H9 (cell line): ENCODE measurements at regions not wholly inside any gene's neighbourhood (a gene's known extent, or its start where the extent isn't known, plus 50 kb on each side); places are given as distances from the start of the nearest gene placed in this dataset.

Experiments
- DNase-seq: peaks from one replicate; pipeline ENCODE4 v3.0.0-alpha.2; 2017
- H2AFZ ChIP-seq: one replicate; pipeline ENCODE4 v1.6.1; 2013; ENCODE audit warnings: mild to moderate bottlenecking, low read length, control low read depth, moderate library complexity
- H2AK5ac ChIP-seq: 2 replicates; pipeline ENCODE4 v1.6.1; 2013; ENCODE audit warnings: low read length, control low read depth, mixed read lengths; ENCODE audit not compliant: insufficient read length
- H2BK120ac ChIP-seq: one replicate; pipeline ENCODE4 v1.6.1; 2013; ENCODE audit warnings: low read depth, mild to moderate bottlenecking, low read length, control low read depth, inconsistent platforms; ENCODE audit not compliant: poor library complexity, severe bottlenecking
- H2BK12ac ChIP-seq: 2 replicates; pipeline ENCODE4 v1.6.1; 2013; ENCODE audit warnings: low read length, control low read depth, mixed read lengths, low read depth; ENCODE audit not compliant: insufficient read length
- H2BK15ac ChIP-seq: 2 replicates; pipeline ENCODE4 v1.6.1; 2013; ENCODE audit warnings: low read depth, low read length, control low read depth
- H2BK20ac ChIP-seq: one replicate; pipeline ENCODE4 v1.6.1; 2013; ENCODE audit warnings: low read depth, mild to moderate bottlenecking, low read length, control low read depth, inconsistent platforms; ENCODE audit not compliant: poor library complexity, severe bottlenecking
- H2BK5ac ChIP-seq: 2 replicates; pipeline ENCODE4 v1.6.1; 2013; ENCODE audit warnings: low read length, control low read depth, mixed read lengths; ENCODE audit not compliant: insufficient read length
- H3K14ac ChIP-seq: 2 replicates; pipeline ENCODE4 v1.6.1; 2013; ENCODE audit warnings: low read length, control low read depth; ENCODE audit not compliant: insufficient read depth
- H3K18ac ChIP-seq: 2 replicates; pipeline ENCODE4 v1.6.1; 2013; ENCODE audit warnings: low read depth, mild to moderate bottlenecking, mixed read lengths, low read length, control low read depth; ENCODE audit not compliant: insufficient read length
- H3K23ac ChIP-seq: 2 replicates; pipeline ENCODE4 v1.6.1; 2013; ENCODE audit warnings: low read length, control low read depth, mixed read lengths, low read depth; ENCODE audit not compliant: insufficient read length
- H3K23me2 ChIP-seq: 2 replicates; pipeline ENCODE4 v1.6.1; 2013; ENCODE audit warnings: low read depth, mild to moderate bottlenecking, mixed read lengths, low read length, control low read depth; ENCODE audit not compliant: insufficient read length, poor library complexity, severe bottlenecking
- H3K27ac ChIP-seq: 2 replicates; pipeline ENCODE4 v1.5.1; 2013; ENCODE audit warnings: low read length, control low read depth, mixed read lengths, low read depth; ENCODE audit not compliant: insufficient read length
- H3K27me3 ChIP-seq: 2 replicates; pipeline ENCODE4 v1.6.1; 2013; ENCODE audit warnings: low read length, control low read depth, inconsistent platforms; ENCODE audit not compliant: insufficient read depth
- H3K4ac ChIP-seq: 2 replicates; pipeline ENCODE4 v1.6.1; 2013; ENCODE audit warnings: low read depth, mild to moderate bottlenecking, control low read depth, inconsistent platforms, low read length, moderate library complexity
- H3K4me1 ChIP-seq: 2 replicates; pipeline ENCODE4 v1.6.1; 2013; ENCODE audit warnings: low read length, control low read depth, inconsistent platforms; ENCODE audit not compliant: insufficient read depth
- H3K4me2 ChIP-seq: 2 replicates; pipeline ENCODE4 v1.6.1; 2013; ENCODE audit warnings: low read length, control low read depth, mixed read lengths; ENCODE audit not compliant: insufficient read length, insufficient read depth
- H3K56ac ChIP-seq: 2 replicates; pipeline ENCODE4 v1.6.1; 2013; ENCODE audit warnings: low read depth, mild to moderate bottlenecking, mixed read lengths, low read length, control low read depth; ENCODE audit not compliant: insufficient read length
- H3K79me1 ChIP-seq: 2 replicates; pipeline ENCODE4 v1.6.1; 2013; ENCODE audit warnings: low read depth, mild to moderate bottlenecking, moderate library complexity, low read length, control low read depth, inconsistent platforms; ENCODE audit not compliant: insufficient read depth, poor library complexity, severe bottlenecking
- H3K79me2 ChIP-seq: 2 replicates; pipeline ENCODE4 v1.6.1; 2013; ENCODE audit warnings: low read length, control low read depth, inconsistent platforms; ENCODE audit not compliant: insufficient read depth
- H3K9ac ChIP-seq: 2 replicates; pipeline ENCODE4 v1.6.1; 2013; ENCODE audit warnings: low read length, control low read depth, mixed read lengths; ENCODE audit not compliant: insufficient read length; ENCODE audit errors: extremely low read depth
- H3K9me3 ChIP-seq: one replicate; pipeline ENCODE4 v1.6.1; 2013; ENCODE audit warnings: low read depth, low read length, inconsistent platforms; ENCODE audit not compliant: control insufficient read depth
- H3T11ph ChIP-seq: one replicate; pipeline ENCODE4 v1.6.1; 2013; ENCODE audit warnings: mild to moderate bottlenecking, low read length, control low read depth, inconsistent platforms
- H4K20me1 ChIP-seq: one replicate; pipeline ENCODE4 v1.6.1; 2013; ENCODE audit not compliant: control insufficient read depth, insufficient read length, insufficient read depth
- H4K5ac ChIP-seq: 2 replicates; pipeline ENCODE4 v1.6.1; 2013; ENCODE audit warnings: low read depth, mild to moderate bottlenecking, mixed read lengths, low read length, control low read depth; ENCODE audit not compliant: insufficient read length
- H4K8ac ChIP-seq: replicated peaks from 2 replicates; pipeline ENCODE4 v1.6.1; 2013; ENCODE audit warnings: low read length, control low read depth, mixed read lengths, low read depth; ENCODE audit not compliant: insufficient read length
- H4K91ac ChIP-seq: 2 replicates; pipeline ENCODE4 v1.6.1; 2013; ENCODE audit warnings: low read depth, mild to moderate bottlenecking, moderate library complexity, mixed read lengths, low read length, control low read depth; ENCODE audit not compliant: insufficient read length
- H3K27ac Mint-ChIP-seq, 3 experiments: 2 replicates in 2 of 3; 3 replicates in 1 of 3; pipeline ENCODE4 v1.8.0; 2020 to 2021; ENCODE audit warnings: mixed read lengths in 3 of 3, mild to moderate bottlenecking in 1 of 3, moderate library complexity in 1 of 3
- H3K27me3 Mint-ChIP-seq: 2 replicates; pipeline ENCODE4 v1.8.0; 2021; ENCODE audit warnings: low read depth, mild to moderate bottlenecking, moderate library complexity, mixed read lengths
- H3K36me3 Mint-ChIP-seq, 3 experiments: 2 replicates in 2 of 3; 3 replicates in 1 of 3; pipeline ENCODE4 v1.8.0; 2020 to 2021; ENCODE audit warnings: low read depth in 3 of 3, mixed read lengths in 3 of 3; ENCODE audit not compliant: insufficient read depth in 1 of 3
- H3K4me1 Mint-ChIP-seq, 2 experiments: 2 replicates each; pipeline ENCODE4 v1.8.0; 2020; ENCODE audit warnings: mixed read lengths in 2 of 2
- H3K4me3 Mint-ChIP-seq, 2 experiments: 2 replicates in 1 of 2; 3 replicates in 1 of 2; pipeline ENCODE4 v1.8.0; 2020 to 2021; ENCODE audit warnings: mild to moderate bottlenecking in 2 of 2, mixed read lengths in 2 of 2, moderate library complexity in 1 of 2
- H3K9me3 Mint-ChIP-seq, 2 experiments: 2 replicates in 1 of 2; 3 replicates in 1 of 2; pipeline ENCODE4 v1.8.0; 2020; ENCODE audit warnings: mild to moderate bottlenecking in 2 of 2, mixed read lengths in 2 of 2, moderate library complexity in 1 of 2
- CTCF ChIP-seq: fragments of 200-600 bp; sonication (generic); conservative IDR thresholded peaks from 3 replicates; pipeline ENCODE4 v1.8.0; 2021; ENCODE audit warnings: antibody characterized with exemption, mild to moderate bottlenecking
- WGBS: extraction: QIAGEN DNeasy Blood & Tissue Kit; methylation state at CpG from one replicate; pipeline ENCODE4 v1.1.7; 2013; ENCODE audit warnings: missing lambda C conversion rate, low lambda C conversion rate, mixed read lengths; ENCODE audit not compliant: insufficient read length; ENCODE audit errors: extremely low coverage; 5-methylcytosine and 5-hydroxymethylcytosine counted together

GRCh38 chr14:101026341-101026740, 122.8 kb upstream of the RTL1 start:
- Histone ChIP-seq H2AK5ac (no peak overlapping the region), H3K79me1 (no peaks in the 10 kb centered on the region), H2BK5ac (no peak overlapping the region), H3K4ac (no peak overlapping the region), H3K14ac (no peak overlapping the region), H3K23ac (no peak overlapping the region), H2BK15ac (no peak overlapping the region), H3K27me3 (no peaks in the 10 kb centered on the region), H3K9ac (no peak overlapping the region), H3K56ac (no peak overlapping the region), H4K91ac (no peak overlapping the region), H2BK120ac (no peak overlapping the region), H2BK12ac (no peak overlapping the region), H3K23me2 (no peaks in the 10 kb centered on the region), H3K18ac (no peak overlapping the region), H3T11ph (no peak overlapping the region), H2AFZ (no peak overlapping the region), H3K4me2 (no peak overlapping the region), H4K20me1 (no peaks in the 10 kb centered on the region), H4K8ac (no peak overlapping the region), H3K27ac (no peak overlapping the region), H3K79me2 (no peaks in the 10 kb centered on the region), H2BK20ac (no peak overlapping the region), H4K5ac (no peak overlapping the region), H3K9me3 (no peaks in the 10 kb centered on the region), H3K4me1 (no peaks in the 10 kb centered on the region)
- WGBS, result no CpG with 5 or more reads among the region's 7 CpGs
- H3K4me3 Mint-ChIP-seq, result no peak overlapping the region
- H3K9me3 Mint-ChIP-seq, result peaks cover 13 to 18% of the 10 kb centered on the region in 2 experiments; a peak in 4 of 5 replicates
- H3K27ac Mint-ChIP-seq, result no peak overlapping the region
- H3K36me3 Mint-ChIP-seq, result peaks cover 0 to 7% (median 2%) of the 10 kb centered on the region in 3 experiments; a peak in 5 of 7 replicates
- H3K27me3 Mint-ChIP-seq, result peaks cover 25% of the 10 kb centered on the region
- no peak for DNase-seq
- no peak for TF ChIP-seq CTCF
- H3K4me1 Mint-ChIP-seq, result no peaks in the 10 kb centered on the region
